ENCODE measurements at regions not wholly inside any gene's neighbourhood (a gene's known extent, or its start where the extent isn't known, plus 50 kb on each side); places are given as distances from the start of the nearest gene placed in this dataset.
"Not testable (repeated sequence)": the region's sequence is repeated elsewhere in the genome, so short reads cannot be mapped to it uniquely, and the experiment has no call there.

- DNase-seq: no peak
These were observed 90.6 kb upstream of the PPP2R2D start for GRCh38 chr10:131810036-131810804.

DNA sequence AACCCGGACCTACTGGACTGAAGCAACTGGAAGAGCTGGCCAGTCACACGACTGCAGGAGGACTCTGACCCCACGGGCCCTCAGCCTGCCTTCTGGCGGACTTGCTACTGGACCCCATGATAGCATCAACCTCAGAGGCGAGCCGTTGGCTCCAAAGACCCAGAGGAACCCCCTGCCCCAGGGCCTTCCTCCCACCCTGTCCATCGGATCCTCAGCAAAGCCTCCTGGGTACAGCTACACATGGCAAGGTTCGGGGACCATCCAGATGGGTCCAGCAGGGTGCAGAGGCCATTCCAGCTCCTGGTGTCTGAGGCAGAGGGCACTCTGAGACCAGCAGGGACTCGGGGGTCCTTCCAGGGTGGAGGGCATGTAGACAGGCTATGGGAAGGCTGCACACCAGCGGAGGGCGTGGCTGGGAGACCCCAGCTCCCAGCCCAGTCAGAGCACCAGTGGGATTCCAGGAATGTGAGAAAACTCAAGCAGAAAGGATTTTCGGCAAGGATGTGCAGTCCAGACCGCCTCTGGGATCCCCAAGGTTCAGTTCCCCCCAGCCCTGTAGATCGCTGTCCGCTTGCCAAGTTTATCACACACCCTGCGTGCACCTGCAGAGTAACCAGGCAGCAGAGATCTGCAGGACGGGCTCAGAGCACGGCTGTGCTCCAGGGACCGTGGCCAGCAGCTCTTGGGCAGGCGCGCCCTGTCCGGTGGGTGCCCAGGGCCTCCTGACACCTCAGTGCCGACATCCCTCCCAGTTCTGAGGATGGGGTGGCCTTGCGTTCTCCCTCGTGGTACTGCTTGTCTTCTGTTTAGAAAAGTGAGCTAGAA lies 89.8 kb upstream of the PPP2R2D start:
- no peak for DNase-seq

GRCh38 chr10:131811630-131812403 lies 89.0 kb upstream of the PPP2R2D start:
- no peak for DNase-seq

DNA sequence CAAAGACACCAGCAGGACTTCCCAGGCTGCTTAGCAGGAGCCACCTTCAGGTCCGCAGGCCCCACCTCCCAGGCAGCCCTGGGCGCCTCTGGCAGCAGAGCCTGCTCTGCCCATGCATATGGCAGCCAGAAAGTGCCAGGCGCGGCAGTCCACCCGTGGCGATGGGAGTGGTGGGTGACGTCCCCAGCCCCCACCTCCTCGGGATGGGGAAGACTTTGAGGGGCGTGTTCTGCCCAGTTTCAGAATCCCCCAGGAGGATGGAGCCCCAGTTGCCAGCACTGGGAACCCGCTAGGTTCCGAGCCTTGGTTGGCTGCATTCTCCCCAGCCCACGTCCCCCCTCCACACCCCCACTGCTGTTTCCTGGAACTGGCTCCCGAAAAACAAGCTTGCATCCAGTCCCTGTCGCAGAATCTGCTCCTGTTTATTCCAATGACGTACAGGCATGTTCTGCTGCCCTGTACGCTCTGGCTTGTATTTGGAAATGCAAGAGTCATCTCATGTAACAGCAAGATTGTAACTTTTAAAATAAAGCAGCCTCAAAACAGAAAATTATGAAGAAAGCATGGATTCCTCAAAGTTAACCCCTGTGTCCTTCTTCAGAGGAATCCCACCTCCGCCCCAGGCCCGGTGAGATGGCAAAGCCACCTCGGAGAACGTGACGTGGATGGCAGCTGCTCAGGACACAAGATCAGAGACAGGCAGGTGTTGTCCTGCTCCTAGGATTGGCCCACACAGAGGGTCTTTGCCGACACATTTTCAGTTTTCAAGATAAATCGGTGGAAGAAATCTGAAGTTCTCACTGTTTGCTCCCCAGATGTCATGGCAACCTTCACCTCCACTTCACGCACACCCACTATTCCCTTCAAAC lies 87.8 kb upstream of the PPP2R2D start:
- DNase-seq: no peak

- DNase-seq: no peak
These were observed 86.1 kb upstream of the PPP2R2D start for GRCh38 chr10:131814567-131815265.

DNA sequence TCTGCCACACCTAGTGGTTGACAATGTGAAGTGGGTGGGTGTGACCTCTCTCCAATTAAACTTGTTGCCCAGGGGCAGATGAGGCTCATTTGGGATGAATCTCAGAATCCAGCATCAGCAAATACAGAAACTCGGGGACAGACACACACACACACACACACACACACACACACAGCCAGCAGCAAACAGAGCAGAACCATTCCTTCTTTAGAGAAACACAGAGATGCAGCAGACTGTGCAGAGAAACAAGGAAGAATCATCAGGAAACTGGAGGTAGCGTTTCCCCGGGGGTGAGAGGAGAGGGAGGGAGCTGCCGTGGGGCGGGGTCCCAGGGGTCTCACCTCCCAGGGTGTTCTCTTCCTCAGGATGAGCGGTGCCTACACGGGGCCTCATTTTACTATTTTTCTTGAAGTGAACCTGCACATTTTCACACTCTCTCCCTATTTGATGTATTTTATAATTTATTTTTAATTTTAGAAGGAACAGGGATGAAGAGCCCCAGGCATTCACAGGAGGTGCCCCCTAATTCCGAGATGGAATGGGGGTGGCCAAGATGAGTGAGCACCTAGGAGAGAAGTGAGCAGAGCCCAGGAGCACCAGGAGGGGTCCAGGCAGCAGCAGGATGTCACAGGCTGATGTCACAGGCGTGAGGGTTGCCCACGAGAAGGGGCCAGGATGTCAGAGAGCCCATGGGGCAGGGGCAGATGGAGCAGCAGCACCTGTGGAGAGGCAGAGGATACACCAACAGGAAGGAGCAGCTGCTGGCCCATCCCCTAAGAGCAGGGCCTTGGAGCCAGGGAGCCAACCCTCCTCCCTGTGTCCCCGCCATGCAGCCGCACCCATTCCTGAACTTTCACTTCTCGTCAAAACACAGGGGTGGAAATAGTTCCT lies 85.3 kb upstream of the PPP2R2D start:
- no peak for DNase-seq

DNA sequence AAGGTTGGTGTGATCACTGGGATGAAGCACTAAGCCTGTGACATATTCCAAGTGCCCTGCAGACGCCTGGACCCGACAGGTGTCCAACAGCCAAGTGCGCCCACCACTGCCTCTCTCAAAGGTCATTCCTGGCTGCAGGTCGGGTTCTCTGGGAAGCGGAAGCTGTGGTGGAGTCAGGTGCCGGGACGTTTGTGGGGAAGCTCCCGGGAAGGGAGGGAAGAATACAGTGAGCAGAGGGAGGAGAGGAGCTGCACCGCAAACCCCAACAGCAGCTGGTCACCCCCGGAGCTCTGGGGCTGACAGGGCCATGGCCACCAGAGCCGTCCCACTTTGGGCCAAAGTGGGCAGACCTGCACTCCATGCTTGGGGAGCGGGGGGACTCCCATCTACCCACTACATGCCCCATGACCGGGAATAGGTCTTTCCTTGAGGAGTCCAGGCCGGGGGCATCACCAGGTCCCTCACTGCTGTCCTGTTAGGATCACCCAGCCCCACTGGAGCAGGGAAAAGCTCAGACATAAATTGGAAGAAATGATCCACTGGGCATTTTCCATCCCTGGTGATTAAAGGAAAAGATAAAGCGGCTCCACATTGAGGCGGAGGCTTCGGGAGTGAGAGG lies 84.5 kb upstream of the PPP2R2D start:
- no peak for DNase-seq

GRCh38 chr10:131816941-131817700 lies 83.7 kb upstream of the PPP2R2D start:
- no peak for DNase-seq

DNA sequence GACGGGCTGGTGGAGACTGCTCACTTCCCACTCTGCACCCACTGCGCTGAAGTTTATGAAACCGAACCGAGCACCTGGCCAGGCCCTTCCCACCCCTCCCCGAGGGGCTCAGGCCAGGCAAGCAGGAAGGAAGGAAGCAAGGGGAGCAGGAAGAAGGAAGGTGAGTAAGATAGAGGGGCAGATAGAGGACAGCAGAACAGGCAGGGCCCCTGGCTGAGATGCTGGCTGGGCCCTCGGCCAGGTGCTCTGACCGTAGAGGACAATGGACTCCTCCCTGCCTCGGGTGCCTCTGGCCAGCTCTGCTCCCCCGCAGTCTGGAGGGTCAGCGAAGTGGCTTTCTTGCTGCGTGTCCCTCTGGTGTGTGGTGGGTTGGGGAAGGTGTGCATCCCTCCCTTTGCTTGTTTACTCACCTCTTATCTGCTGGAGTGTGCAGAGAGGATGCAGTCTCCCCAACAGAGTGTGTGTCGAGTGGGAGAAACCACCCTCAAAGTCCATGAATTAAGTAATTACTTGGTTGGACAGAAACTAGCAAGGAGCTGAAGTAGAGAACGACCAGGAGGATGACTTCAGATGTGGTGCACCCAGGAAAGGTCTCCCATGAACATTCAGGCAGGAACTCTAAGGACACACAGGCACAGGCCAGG lies 82.8 kb upstream of the PPP2R2D start:
- no peak for DNase-seq

GRCh38 chr10:131818510-131819234 lies 82.1 kb upstream of the PPP2R2D start:
- DNase-seq: no peak

- DNase-seq: no peak
These were observed 81.4 kb upstream of the PPP2R2D start for GRCh38 chr10:131819241-131820072.

- no peak for DNase-seq
These were observed 80.2 kb upstream of the PPP2R2D start for GRCh38 chr10:131820626-131821025.

GRCh38 chr10:131821378-131822012 lies 79.3 kb upstream of the PPP2R2D start:
- DNase-seq: no peak

- DNase-seq: no peak
These were observed 78.7 kb upstream of the PPP2R2D start for GRCh38 chr10:131822013-131822691.

DNA sequence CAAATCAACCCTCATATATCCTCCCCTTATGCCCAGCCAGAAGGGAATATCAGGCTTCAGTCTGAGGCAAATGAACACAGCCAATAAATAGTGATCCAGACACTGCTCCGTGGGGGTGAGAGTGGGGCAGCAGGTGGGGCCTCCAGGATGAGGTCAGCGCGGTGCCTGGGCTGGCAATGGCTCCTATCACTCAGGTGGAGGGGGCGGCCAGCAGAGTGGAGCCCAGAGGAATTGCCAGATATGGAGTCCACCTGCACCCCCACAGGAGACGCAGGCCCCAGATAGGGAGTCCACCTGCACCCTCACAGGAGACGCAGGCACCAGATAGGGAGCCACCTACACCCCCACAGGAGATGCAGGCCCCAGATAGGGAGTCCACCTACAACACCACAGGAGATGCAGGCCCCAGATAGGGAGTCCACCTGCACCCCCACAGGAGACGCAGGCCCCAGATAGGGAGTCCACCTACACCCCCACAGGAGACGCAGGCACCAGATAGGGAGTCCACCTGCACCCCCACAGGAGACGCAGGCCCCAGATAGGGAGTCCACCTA lies 78.0 kb upstream of the PPP2R2D start:
- no peak for DNase-seq

DNA sequence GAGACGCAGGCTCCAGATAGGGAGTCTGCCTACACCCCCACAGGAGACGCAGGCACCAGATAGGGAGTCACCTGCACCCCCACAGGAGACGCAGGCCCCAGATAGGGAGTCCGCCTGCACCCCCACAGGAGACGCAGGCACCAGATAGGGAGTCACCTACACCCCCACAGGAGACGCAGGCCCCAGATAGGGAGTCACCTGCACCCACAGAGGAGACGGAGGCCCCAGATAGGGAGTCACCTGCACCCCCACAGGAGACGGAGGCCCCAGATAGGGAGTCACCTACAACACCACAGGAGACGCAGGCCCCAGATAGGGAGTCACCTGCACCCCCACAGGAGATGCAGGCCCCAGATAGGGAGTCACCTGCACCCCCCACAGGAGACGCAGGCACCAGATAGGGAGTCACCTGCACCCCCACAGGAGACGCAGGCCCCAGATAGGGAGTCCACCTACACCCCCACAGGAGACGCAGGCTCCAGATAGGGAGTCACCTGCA lies 77.2 kb upstream of the PPP2R2D start:
- not testable (repeated sequence) for DNase-seq

All from T1000 (cell line).